Frontal cortex (tissue), 3 donors: ENCODE measurements at regions not wholly inside any gene's neighbourhood (a gene's known extent, or its start where the extent isn't known, plus 50 kb on each side); places are given as distances from the start of the nearest gene placed in this dataset.
"Not testable (repeated sequence)": the region's sequence is repeated elsewhere in the genome, so short reads cannot be mapped to it uniquely, and the experiment has no call there.

Experiments
- DNase-seq, 2 donors: peaks; one replicate each; pipeline ENCODE4 v3.0.0; 2012; ENCODE audit warnings: low spot score in 2 of 2
- FAIRE-seq: peaks from 2 replicates; lab custom pipeline; 2012; peaks lifted over from hg19 to GRCh38; lab: Jason Lieb, UNC
- donor health status: control.
- donor health status: control.
- donor health status: control.

GRCh38 chr5:23136958-23137357 is 283.8 kb upstream of the CDH12 start:
- FAIRE-seq, result no peak
- no peak for DNase-seq

- FAIRE-seq (no peak), DNase-seq (no peak)
Observed at GRCh38 chr5:23132231-23132630, 279.1 kb upstream of the CDH12 start.

- DNase-seq, result no peak
- FAIRE-seq, result no peak
Observed at GRCh38 chr5:23112237-23112636, 259.1 kb upstream of the CDH12 start.

GRCh38 chr5:23105021-23105420 is 251.9 kb upstream of the CDH12 start:
- no peak for FAIRE-seq
- no peak for DNase-seq

GRCh38 chr5:23103566-23103965 is 250.4 kb upstream of the CDH12 start:
- DNase-seq (no peak), FAIRE-seq (no peak)

GRCh38 chr5:23095418-23095817 is 242.3 kb upstream of the CDH12 start:
- not testable (repeated sequence) for DNase-seq, FAIRE-seq

GRCh38 chr5:23089286-23089685 is 236.1 kb upstream of the CDH12 start:
- FAIRE-seq, result no peak
- no peak for DNase-seq

GRCh38 chr5:23084815-23085214 is 231.7 kb upstream of the CDH12 start:
- FAIRE-seq (no peak), DNase-seq (no peak)

- no peak for DNase-seq
- FAIRE-seq, result no peak
Observed at GRCh38 chr5:23072179-23072578, 219.0 kb upstream of the CDH12 start.

- DNase-seq (no peak), FAIRE-seq (no peak)
Observed at GRCh38 chr5:23071682-23072081, 218.5 kb upstream of the CDH12 start.

GRCh38 chr5:23064710-23065109 is 211.6 kb upstream of the CDH12 start:
- DNase-seq (no peak), FAIRE-seq (no peak)

- no peak for DNase-seq
Observed at GRCh38 chr5:23053846-23054245, 200.7 kb upstream of the CDH12 start.

GRCh38 chr5:23042226-23042625 is 189.1 kb upstream of the CDH12 start:
- FAIRE-seq (no peak), DNase-seq (no peak)

More at GRCh38 chr5:23053846-23054245, 200.7 kb upstream of the CDH12 start:
- no peak for FAIRE-seq

- FAIRE-seq (no peak), DNase-seq (no peak)
Observed at GRCh38 chr5:23035555-23036090, 182.5 kb upstream of the CDH12 start.

- DNase-seq, result no peak
- no peak for FAIRE-seq
Observed at GRCh38 chr5:23033864-23034263, 180.7 kb upstream of the CDH12 start.

- FAIRE-seq, result no peak
- no peak for DNase-seq
Observed at GRCh38 chr5:23029290-23029689, 176.1 kb upstream of the CDH12 start.

- DNase-seq, result no peak
- no peak for FAIRE-seq
Observed at GRCh38 chr5:23028445-23029021, 175.4 kb upstream of the CDH12 start.

- FAIRE-seq (no peak), DNase-seq (no peak)
Observed at GRCh38 chr5:23027830-23028229, 174.7 kb upstream of the CDH12 start.

GRCh38 chr5:23027331-23027730 is 174.2 kb upstream of the CDH12 start:
- FAIRE-seq (no peak), DNase-seq (no peak)

GRCh38 chr5:23026252-23027170 is 173.4 kb upstream of the CDH12 start:
- no peak for DNase-seq
- no peak for FAIRE-seq

GRCh38 chr5:23025629-23026233 is 172.6 kb upstream of the CDH12 start:
- FAIRE-seq (no peak), DNase-seq (no peak)
